Stimulated activated CD4-positive, alpha-beta T cell treated with anti-CD3 and anti-CD28 coated beads, Interleukin-15, amount 100 ng/mL, for 24 hours (primary cell): ENCODE measurements at regions not wholly inside any gene's neighbourhood (a gene's known extent, or its start where the extent isn't known, plus 50 kb on each side); places are given as distances from the start of the nearest gene placed in this dataset.
A peak's percentile ranks its signal among the peaks of the same experiment; 100 is the strongest.

ENCODE experiments used
- DNase-seq: peaks from one replicate; pipeline ENCODE4 v3.0.0-alpha.2; 2020

DNA sequence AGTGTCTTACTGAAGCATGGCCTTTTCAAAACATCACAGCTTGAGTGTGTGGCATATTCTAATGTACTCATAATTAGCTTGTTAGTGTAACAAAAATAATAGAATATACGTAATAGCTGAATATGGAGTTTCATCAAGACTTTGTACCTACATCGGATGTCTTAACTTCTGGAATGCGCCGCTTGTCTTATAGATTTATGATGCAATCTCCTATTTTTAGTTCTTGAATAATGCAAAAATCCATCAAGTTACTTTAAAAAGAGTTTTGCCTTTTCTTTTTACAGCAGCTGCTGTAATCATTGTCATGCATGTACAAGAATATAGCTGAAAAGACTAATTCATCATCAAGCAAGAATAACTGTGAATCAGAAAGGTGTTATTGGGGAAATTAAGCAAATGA lies 140.7 kb upstream of the SCN7A start:
- no peak for DNase-seq

DNA sequence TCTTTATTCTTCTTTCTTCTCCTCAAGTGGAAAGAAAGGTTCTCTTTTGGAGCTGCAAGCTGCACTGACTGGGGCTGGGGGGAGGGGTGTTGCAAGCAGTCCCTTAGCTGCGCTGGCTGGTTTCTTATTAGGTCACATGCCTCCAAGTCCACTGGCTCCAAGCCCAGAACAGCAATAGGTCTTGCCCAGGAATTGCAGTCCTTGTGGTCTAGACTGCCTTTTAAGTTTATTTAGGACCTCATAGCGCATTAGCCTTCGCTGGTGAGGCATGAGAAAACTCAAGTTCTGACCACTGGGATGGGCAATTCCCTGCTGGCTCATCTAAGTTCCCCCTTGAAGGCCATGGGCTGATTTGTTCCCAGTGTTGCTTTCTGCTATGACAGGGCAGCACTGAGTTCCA lies 138.6 kb upstream of the SCN7A start:
- DNase-seq = no peak

DNA sequence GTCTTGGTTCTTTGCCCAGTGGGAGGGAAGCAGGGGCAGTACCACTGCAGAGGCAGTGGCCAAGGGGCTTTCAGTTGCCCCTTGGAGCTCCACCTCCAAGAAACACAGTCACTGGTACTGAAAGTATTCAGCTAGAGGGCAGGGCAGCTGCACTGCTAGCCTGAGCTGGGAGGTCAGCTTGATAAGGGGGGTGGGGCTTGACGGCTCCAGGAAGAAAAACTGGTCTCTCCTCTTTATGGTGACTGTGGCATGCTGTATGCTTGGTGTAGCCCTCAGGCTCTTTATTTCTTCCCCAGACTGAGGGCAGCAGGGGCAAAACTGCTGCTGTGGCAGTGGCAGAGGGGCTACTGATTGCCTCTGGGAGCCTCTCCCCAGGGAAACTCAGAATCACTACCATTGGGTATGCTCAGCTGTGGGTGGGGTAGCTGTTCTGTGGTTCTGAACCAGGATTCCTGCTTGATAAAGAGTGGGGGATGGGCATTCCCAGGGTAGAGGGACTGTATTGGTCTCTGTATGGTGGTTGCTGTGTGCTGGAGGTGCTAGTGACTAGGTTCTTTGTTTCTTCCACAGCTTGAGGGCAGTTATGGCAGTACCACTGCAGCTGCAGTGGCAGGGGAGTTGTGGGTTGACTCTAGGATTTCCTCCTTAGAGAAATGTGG lies 134.6 kb upstream of the SCN7A start:
- no peak for DNase-seq

DNA sequence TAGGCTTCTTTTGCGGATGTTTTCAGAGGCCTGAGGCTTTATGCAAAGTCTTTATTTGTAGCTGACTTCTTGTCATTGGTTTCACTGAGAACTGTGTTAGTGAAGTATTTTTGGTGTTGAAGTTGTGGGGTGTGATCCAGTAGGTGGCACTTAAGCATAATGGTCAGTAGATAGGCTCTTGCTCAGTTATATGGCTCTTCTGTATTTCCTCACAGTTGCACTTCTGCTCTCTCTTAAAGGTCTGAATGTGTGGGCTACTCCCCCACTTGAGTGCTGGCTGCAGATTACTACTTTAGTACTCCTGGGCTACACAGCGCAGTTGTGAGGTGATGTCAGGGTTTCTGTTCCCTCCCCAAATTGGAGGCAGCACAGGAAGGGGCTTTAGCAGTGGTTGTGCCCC lies 133.8 kb upstream of the SCN7A start:
- no peak for DNase-seq

DNA sequence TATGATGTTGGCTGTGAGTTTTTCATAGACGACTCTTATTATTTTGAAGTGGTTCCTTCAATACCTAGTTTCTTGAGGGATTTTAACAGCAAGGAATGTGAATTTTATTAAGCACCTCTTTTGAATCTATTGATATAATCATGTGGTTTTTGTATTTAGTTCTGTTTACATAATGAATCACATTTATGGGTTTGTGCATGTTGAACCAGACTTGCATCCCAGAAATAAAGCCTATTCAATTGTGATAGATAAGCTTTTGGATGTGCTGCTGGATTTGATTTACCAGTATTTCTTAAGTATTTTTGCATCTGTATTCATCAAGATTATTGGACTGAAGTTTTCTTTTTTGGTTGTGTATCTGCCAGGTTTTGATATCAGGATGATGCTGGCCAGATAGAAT lies 131.6 kb upstream of the SCN7A start:
- no peak for DNase-seq

DNA sequence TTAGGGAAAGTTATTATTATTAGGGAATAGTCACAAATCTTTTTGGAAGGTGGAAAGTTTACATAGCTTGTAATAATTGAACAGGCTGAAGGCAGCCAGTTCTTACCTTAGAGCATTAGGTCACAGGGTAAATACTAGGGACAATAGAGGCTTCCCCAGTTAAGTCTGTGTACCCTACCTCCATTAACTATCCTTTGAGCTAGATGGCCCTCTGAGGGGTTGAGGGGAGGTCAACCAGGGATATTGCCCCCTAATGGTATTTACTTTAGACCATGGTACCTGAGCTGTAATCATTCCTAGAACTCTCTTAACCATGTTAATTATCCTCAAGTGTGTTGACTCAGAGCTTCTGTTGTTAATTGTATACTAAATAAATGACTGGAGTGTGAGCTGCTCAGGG lies 120.5 kb upstream of the SCN7A start:
- DNase-seq = no peak

DNA sequence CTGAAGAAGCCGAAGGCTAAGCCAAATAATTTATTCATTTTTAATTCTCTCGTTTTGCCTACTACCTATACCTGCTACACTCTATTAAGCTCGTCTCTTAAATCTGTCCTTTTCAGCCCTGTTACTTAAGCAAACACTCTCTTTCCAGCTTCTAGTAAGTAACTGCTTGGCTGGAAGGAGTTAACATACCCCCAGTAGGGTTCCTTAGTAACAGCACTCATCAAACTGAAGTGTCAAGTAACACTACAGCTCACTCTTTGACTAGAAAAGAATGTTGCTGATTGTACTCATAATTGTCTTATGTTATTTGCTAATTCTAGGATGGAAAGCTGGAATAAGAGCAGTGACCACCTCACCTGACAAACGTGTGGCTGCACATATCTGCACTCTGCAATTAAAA lies 120.0 kb upstream of the SCN7A start:
- DNase-seq = no peak

DNA sequence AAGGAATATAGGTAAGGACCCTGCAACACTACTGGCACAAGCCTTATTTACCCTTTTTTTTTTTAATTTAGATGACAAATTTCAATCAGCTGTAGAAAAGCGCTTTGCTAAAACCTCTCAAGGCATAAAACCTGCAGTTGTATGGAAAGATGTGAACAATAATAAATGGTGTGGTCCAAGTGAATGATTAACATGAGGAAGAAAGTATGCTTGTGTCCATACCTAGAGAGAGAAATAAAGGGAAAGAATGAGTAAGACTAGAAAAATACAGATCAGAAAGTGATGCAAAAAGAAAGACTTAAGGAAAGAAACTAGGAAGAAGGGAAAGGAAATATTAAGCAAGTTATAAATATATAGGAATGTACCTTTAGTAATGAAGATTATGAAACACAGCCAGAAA lies 119.2 kb upstream of the SCN7A start:
- no peak for DNase-seq

DNA sequence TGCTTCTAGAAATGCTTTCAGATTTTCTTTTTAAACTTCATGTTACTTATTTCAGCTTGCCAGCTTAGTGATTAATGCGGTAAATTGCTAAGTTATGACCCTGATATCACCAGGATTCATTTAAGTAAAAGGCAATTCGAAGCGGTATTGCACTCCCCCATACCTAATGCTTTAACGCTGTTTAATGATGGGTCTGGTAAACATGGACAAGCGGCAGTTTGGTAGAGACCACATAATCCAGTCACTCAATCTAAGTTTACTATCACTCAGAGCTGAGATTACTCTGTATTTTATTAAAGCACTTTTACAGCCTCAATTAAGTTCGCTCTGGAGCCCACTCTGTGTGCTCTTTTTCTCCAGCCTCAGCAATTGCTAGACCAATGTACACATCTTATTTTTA lies 118.2 kb upstream of the SCN7A start:
- DNase-seq = no peak

DNA sequence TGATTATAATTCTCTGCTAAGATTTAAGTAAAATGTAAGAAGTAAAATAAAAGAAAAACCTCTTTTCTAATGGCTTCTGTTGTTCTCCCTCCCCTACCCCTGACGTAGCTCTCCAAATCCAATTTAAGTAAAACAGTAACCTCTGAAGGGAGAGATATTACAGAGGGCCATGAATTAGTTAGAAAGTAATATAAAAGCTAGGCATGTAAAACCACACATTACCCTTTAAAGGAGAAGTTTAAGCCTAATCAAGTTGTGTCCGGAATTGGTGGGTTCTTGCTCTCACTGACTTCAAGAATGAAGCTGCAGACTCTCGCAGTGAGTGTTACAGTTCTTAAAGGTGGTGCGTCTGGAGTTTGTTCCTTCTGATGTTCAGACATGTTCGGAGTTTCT lies 116.9 kb upstream of the SCN7A start:
- no peak for DNase-seq

DNA sequence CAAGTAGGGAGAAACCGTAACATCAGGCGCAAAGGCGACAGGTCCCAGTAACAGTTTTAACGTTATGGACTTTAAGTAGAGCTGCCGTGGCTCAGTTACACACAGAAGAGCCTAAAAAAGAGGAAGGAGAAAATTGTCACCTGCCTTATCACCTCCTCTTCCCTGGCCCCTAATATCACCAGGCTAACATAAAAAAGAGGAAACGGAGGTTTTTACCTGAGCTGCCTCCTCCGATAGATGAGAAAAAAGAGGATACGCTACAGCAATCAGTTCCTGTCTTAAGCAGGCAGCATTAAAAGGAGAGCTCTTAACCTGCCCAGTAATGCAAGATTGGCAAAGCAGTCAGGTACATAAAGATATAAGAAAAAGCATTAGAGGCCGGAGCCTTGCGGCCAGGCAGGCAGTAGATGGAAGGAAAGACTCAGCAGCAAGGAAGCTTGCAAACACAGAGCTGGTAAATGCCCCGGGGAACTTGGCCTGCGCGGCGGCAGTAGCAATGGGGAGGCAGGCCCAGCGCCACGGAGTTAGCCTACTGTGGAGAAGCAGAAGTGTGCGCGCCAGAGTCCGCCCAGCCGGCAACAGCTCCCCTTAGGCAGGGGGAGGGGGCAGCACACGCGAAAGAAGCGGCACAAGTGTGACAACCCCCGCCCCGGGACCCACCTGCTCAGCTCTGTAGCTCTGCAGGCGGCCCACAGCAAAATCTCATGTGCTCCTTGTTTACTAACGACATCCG lies 116.3 kb upstream of the SCN7A start:
- peak; percentile 5 for DNase-seq

DNA sequence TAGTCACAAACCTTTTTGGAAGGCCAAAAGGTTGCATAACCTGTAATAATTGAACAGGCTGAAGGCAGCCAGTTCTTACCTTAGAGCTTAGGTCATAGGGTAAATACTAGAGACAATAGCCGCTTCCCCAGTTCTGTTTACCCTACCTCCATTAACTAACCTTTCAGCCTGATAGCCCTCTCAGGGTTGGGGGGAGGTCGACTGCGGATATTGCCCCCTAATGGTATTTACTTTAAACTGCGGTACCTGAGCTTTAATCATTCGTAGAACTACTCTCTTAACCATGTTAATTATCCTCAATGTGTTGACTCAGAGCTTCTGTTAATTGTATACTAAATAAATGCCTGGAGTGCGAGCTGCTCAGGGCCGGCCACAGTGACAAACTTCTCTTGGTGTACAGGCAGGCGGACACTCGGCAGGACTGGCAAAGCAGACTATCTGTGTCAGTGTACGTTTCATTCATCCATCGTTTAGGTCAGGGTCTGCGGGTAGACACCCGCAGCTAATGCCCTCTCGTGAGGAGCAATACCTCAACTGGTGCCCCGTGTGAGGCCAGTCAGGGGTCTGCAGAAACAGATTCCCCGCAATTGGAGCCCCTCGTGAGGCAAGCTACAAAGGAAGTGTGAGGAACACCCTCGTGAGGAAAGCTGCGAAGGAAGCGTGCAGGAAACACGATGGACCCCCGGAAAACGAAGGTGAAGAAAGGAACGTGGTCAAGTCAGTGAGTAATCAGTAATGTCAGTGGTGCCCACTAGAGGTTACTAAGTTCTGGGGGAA lies 115.3 kb upstream of the SCN7A start:
- DNase-seq = no peak

DNA sequence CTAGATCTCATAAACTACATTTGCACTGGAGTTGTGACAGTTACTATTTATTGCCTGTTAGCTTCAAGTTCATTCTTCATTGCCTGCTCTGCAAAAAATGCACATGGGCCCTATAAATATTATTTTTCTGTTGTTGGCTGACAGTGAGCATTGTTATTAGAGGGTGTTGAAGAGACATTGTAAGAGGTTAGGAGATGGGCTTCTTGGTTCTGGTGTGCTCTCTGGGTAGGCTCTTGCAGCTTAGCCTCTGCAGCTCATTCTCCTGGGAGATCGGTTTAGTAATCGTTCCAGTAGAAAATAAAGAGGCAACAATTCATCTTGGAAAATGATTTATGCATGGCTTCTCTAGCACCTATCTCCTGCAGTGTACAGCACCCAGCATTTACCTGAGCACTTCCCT lies 113.8 kb upstream of the SCN7A start:
- DNase-seq = no peak

DNA sequence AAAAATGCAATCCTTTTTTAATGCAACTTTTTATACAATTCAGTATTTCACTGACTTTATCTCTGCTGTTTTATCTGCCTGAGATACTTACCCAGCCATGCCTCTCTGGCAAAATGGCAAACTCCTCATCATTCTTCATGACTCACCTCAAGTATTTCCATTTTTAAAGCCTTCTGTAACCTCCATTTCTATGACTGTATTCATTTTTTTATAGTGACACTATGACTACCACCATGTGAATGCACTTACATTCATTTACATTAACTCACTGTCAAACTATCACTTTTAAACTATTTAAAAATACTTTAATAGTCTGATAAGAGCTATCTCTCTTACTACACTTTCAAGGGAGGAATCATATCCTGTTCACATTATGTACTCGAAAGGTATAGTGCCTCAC lies 99.4 kb upstream of the SCN7A start:
- DNase-seq = no peak

DNA sequence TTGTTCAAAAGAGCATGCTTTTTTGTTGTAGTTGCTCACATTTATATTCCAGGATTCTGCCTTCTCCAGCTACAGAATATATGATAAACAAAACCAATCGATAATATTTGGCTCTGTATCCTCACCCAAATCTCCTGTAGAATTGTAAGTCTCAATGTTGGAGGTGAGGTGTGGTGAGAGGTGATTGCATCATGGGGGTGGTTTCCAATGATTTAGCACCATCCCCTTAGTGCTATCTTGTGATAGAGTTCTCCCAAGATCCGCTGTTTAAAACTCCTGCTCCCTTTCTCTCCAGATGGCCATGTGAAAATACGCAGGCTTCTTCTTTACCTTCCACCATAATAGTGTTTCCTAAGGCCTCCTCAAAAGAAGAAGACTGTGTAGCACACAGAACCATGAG lies 98.7 kb upstream of the SCN7A start:
- no peak for DNase-seq

DNA sequence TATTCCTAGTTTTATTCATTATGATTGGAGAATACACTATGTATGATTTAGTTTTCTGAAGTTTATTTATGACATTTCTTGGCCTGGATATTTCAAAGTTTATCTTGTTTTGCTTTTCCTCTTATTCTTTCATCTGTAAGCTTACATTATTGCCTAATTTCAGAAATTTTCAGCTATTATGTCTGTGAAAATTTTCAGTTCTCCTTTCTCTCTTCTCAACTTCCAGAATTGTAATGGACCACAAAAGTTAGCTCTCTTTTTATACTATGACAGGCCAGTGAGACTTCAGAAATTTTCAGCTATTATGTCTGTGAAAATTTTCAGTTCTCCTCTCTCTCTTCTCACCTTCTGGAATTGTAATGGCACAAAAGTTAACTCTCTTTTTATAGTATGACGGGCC lies 97.2 kb upstream of the SCN7A start:
- no peak for DNase-seq

DNA sequence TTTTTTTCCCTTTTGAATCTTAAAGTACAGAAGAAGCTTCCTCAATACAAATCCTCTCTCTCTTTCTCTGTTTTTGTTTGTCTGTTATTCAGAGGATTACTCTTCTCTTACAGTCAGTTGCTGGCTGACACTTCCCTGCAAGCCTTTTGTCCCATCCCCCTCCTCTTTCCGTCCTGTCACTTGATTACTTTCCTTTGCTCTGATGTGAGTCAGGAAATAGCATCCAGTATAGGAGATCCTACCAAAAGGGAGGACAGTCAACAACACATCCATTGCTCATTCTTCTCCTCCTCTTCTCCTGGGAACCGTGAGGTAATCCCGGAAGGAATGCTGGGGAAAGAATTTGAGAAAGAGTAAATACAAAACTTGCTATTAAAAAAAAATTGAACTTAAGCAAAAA lies 79.3 kb upstream of the SCN7A start:
- DNase-seq = no peak

DNA sequence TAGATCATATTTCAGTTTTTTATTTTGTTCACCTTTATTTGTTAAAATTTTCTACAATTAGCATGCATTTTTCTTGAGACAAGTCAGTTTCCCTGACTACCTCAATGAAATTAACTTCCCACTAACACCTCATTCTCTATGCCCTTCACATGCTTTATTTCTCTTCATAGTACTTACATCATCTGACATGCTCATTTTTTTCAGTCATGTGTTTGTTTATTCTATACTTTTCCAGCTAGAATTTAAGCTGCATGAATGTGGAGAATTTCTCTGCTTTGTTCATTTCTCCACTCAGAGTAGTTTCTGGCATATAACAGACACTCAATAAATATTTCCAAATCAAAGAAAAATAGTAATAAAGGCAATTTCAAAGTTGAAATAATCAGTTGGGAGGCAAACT lies 78.9 kb upstream of the SCN7A start:
- no peak for DNase-seq

DNA sequence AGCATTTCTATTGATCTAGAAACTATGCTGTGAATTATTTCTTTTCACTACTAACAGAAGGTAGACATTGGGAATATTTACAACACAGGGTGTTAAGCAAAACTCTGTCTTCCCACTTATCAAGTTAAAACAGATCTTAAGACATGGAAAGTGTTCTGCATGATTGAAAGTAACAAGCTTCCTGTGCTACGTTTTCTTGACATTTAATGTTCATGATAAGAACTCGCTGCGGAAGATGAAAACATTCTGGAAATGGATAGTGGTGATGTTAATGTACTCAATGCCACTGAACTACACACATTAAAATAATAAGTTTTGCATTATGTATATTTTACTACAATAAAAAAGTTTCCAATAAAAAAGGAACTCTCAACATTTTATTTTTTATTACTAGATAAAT lies 74.4 kb upstream of the SCN7A start:
- no peak for DNase-seq

DNA sequence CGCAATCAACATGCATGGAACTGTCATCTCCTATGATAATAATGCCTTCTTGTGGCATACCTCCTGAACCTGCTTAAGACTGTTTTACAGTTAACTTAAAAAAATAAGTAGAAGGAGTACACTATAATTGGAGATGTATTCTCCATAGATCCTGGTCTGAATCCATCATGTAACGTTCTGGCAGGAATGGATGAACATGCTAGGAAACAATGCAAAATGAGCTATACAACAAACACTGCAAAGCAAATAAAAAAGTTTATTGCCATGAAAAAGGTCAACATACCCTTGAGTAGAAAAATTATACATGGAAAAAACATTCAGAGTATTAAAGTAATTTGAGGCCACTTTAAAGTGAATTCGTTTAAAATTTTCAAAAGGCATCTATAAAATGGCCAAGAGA lies 71.5 kb upstream of the SCN7A start:
- DNase-seq = no peak

DNA sequence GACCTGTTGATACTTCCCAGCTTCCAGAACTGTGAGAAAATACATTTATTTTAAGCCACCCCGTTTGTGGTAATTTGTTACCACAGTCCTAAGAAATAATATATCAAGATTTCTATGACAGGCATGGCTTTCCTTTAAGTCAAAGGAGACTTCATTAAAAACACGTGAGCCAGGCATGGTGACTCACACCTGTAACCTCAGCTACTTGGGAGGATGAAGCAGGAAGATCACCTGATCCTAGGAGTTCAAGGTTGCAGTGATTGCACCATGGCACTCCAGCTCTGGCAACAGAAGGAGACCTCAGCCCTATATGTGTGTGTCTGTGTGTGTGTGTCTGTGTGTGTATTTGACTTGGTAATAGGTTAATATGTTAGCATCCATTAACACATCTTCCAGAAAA lies 69.8 kb upstream of the SCN7A start:
- no peak for DNase-seq

DNA sequence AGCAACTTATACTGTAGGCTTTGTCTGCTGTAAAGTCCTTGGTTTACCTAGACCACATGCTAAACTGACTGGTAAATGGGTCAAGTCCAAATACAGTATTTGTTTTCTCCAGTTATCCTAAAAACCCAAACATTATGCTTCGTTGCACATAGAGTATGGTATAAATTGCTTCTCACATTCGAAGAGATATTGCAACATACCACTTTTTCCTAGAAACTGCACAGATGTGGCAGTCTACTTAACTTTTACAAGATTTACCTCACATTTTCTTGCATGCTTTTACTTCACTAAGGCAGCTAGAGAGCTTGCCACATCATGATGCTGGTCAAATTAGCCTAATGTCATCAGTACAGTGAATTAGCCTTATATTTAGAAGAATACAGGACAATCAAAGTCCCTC lies 66.0 kb upstream of the SCN7A start:
- no peak for DNase-seq

DNA sequence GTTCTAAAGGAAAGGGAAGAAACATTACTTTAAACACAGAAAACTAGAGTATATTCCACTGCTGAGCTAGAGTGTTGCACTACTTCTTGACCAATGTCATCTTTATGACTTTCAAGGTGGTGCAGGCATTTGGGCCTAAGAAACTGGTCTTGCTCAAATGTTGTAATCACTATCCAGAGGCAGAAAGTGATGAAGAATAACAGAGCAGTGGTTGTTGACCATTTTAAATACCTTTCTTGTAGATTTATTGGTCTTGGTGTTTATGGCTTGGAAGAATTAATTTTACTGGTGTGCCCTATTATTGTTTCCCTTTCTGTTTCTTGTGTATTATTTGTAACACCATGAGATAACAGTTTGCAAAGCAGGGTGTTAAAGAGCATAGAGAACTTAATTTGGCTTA lies 56.9 kb upstream of the SCN7A start:
- DNase-seq = no peak

DNA sequence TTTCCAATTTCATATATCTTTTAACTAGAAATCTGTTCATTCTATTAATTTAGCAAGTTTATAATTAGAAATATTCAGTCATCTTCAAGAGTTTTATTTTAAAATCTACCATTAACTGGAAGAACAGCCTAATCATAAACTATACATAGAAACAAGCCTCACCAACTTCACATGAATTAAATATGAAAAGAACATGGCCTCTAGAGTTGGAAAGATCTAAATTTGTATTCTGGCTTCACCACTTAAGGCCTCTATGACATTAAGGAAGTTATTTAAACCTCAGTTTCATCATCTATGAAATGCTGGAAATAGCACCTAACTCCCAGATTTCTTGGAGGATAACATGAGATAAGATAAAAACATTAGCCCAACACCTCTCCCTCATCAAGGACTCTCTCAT lies 51.4 kb upstream of the SCN7A start:
- DNase-seq = no peak
